SK-N-SH treated with all-trans-retinoic acid at 6 μM for 48 hours (cell line): ENCODE measurements at regions not wholly inside any gene's neighbourhood (a gene's known extent, or its start where the extent isn't known, plus 50 kb on each side); places are given as distances from the start of the nearest gene placed in this dataset.

Source experiments
- ATAC-seq: fragments of 200-7000 bp; cut with Tn5 transposase; 3 replicates; pipeline ENCODE4 v1.9.1; 2020; ENCODE audit warnings: mild to moderate bottlenecking, moderate library complexity
- ARNTL ChIP-seq: fragments of 450-650 bp; formaldehyde crosslinking; IDR thresholded peaks from 2 replicates; pipeline ENCODE4 v1.5.0; 2020; ENCODE audit warnings: low read depth, mild to moderate bottlenecking, moderate library complexity, borderline replicate concordance
- BACH2 ChIP-seq: fragments of 250-450 bp; sonication (Bioruptor Pico); IDR thresholded peaks from 2 replicates; pipeline ENCODE4 v1.9.0; 2021; ENCODE audit warnings: mild to moderate bottlenecking, borderline replicate concordance
- CREB5 ChIP-seq: fragments of 250-450 bp; sonication (Bioruptor Pico); IDR thresholded peaks from 2 replicates; pipeline ENCODE4 v1.5.1; 2020; ENCODE audit warnings: low read depth, mild to moderate bottlenecking, moderate library complexity
- CSDC2 ChIP-seq: fragments of 250-450 bp; sonication (Bioruptor Pico); IDR thresholded peaks from 2 replicates; pipeline ENCODE4 v1.5.0; 2020; ENCODE audit warnings: mild to moderate bottlenecking, moderate library complexity
- ESRRG ChIP-seq: fragments of 250-450 bp; sonication (Bioruptor Pico); IDR thresholded peaks from 2 replicates; pipeline ENCODE4 v1.6.1; 2021; ENCODE audit warnings: mild to moderate bottlenecking
- ISL1 ChIP-seq: fragments of 250-450 bp; sonication (Bioruptor Pico); IDR thresholded peaks from 2 replicates; pipeline ENCODE4 v2.1.2; 2022; ENCODE audit warnings: mild to moderate bottlenecking, moderate library complexity
- OSR1 ChIP-seq: fragments of 250-450 bp; sonication (Bioruptor Pico); IDR thresholded peaks from 2 replicates; pipeline ENCODE4 v1.8.0; 2022; ENCODE audit warnings: moderate library complexity, mild to moderate bottlenecking, inconsistent platforms
- PPARA ChIP-seq: fragments of 250-450 bp; sonication (Bioruptor Pico); IDR thresholded peaks from 2 replicates; pipeline ENCODE4 v1.5.0; 2020; ENCODE audit warnings: mild to moderate bottlenecking, borderline replicate concordance
- RARB ChIP-seq: fragments of 250-450 bp; sonication (Bioruptor Pico); IDR thresholded peaks from 2 replicates; pipeline ENCODE4 v1.8.0; 2021; ENCODE audit warnings: mild to moderate bottlenecking, moderate library complexity
- SNAI2 ChIP-seq: fragments of 250-450 bp; sonication (Bioruptor Pico); IDR thresholded peaks from 2 replicates; pipeline ENCODE4 v1.5.0; 2020; ENCODE audit warnings: mild to moderate bottlenecking, moderate library complexity
- TOX ChIP-seq: fragments of 250-450 bp; sonication (Bioruptor Pico); IDR thresholded peaks from 2 replicates; pipeline ENCODE4 v1.8.0; 2021; ENCODE audit warnings: mild to moderate bottlenecking, moderate library complexity, borderline replicate concordance
- ZC3H10 ChIP-seq: fragments of 250-450 bp; sonication (Bioruptor Pico); IDR thresholded peaks from 2 replicates; pipeline ENCODE4 v1.5.1; 2021; ENCODE audit warnings: mild to moderate bottlenecking, moderate library complexity
- ZFP3 ChIP-seq: fragments of 250-450 bp; sonication (Bioruptor Pico); IDR thresholded peaks from 2 replicates; pipeline ENCODE4 v1.5.0; 2020; ENCODE audit warnings: mild to moderate bottlenecking, moderate library complexity
- ZNF565 ChIP-seq: fragments of 450-650 bp; formaldehyde crosslinking; conservative IDR thresholded peaks from 2 replicates; pipeline ENCODE4 v1.5.0; 2020; ENCODE audit warnings: low read depth, mild to moderate bottlenecking, moderate library complexity
- ZNF70 ChIP-seq: fragments of 450-650 bp; formaldehyde crosslinking; IDR thresholded peaks from 2 replicates; pipeline ENCODE4 v1.5.0; 2020; ENCODE audit warnings: mild to moderate bottlenecking, moderate library complexity
- ZNF8 ChIP-seq: fragments of 450-650 bp; formaldehyde crosslinking; IDR thresholded peaks from 2 replicates; pipeline ENCODE4 v1.5.0; 2020; ENCODE audit warnings: mild to moderate bottlenecking, moderate library complexity
- TF ChIP-seq, protein P1 (sequence below): fragments of 250-450 bp; sonication (Bioruptor Pico); IDR thresholded peaks from 2 replicates; pipeline ENCODE4 v1.5.0; 2020; ENCODE audit warnings: mild to moderate bottlenecking, moderate library complexity
- TF ChIP-seq, protein P2 (sequence below): fragments of 250-450 bp; sonication (Bioruptor Pico); IDR thresholded peaks from 2 replicates; pipeline ENCODE4 v1.8.0; 2020; ENCODE audit warnings: mild to moderate bottlenecking, moderate library complexity, borderline replicate concordance

DNA sequence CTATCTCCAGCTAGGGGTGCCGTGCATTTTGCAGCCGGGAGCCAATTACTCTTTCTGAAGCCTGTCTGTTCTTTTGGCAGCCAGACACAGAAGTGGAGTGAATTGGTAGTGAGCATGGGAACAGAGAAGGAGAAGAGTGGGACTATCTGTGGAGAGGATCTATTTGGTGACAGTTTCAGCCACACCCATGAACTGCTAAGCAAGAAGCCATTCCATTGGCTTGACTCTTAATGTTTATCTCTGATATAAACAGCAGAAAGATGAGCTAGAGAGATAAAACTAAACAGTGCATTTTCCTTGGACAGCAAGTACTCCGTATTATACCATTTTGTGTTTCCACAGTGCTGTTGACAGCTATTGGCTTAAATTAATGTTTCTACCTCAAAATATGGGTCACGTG, 259.6 kb upstream of the THUMPD2 start:
- no peak for ATAC-seq

GRCh38 chr2:40037303-40037702, 258.2 kb upstream of the THUMPD2 start:
- no peak for ATAC-seq
- no peak for TF ChIP-seq RARB (CRISPR knock-in tag)
- no peak for TF ChIP-seq ZC3H10 (CRISPR knock-in tag)
- no peak for TF ChIP-seq ZFP3
- TF ChIP-seq OSR1 (CRISPR knock-in tag): no peak
- TF ChIP-seq ISL1 (CRISPR knock-in tag): no peak
- TF ChIP-seq, protein P1, sequence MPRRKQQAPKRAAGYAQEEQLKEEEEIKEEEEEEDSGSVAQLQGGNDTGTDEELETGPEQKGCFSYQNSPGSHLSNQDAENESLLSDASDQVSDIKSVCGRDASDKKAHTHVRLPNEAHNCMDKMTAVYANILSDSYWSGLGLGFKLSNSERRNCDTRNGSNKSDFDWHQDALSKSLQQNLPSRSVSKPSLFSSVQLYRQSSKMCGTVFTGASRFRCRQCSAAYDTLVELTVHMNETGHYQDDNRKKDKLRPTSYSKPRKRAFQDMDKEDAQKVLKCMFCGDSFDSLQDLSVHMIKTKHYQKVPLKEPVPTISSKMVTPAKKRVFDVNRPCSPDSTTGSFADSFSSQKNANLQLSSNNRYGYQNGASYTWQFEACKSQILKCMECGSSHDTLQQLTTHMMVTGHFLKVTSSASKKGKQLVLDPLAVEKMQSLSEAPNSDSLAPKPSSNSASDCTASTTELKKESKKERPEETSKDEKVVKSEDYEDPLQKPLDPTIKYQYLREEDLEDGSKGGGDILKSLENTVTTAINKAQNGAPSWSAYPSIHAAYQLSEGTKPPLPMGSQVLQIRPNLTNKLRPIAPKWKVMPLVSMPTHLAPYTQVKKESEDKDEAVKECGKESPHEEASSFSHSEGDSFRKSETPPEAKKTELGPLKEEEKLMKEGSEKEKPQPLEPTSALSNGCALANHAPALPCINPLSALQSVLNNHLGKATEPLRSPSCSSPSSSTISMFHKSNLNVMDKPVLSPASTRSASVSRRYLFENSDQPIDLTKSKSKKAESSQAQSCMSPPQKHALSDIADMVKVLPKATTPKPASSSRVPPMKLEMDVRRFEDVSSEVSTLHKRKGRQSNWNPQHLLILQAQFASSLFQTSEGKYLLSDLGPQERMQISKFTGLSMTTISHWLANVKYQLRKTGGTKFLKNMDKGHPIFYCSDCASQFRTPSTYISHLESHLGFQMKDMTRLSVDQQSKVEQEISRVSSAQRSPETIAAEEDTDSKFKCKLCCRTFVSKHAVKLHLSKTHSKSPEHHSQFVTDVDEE (CRISPR knock-in tag): no peak
- TF ChIP-seq BACH2 (CRISPR knock-in tag): no peak
- no peak for TF ChIP-seq CREB5 (CRISPR knock-in tag)
- no peak for TF ChIP-seq ARNTL (CRISPR knock-in tag)
- TF ChIP-seq CSDC2 (CRISPR knock-in tag): no peak
- no peak for TF ChIP-seq ZNF565 (CRISPR knock-in tag)
- TF ChIP-seq, all 23 proteins: peak for 0

More for the DNA sequence above, 259.6 kb upstream of the THUMPD2 start:
- no peak for TF ChIP-seq CSDC2 (CRISPR knock-in tag)
- TF ChIP-seq, protein P2, sequence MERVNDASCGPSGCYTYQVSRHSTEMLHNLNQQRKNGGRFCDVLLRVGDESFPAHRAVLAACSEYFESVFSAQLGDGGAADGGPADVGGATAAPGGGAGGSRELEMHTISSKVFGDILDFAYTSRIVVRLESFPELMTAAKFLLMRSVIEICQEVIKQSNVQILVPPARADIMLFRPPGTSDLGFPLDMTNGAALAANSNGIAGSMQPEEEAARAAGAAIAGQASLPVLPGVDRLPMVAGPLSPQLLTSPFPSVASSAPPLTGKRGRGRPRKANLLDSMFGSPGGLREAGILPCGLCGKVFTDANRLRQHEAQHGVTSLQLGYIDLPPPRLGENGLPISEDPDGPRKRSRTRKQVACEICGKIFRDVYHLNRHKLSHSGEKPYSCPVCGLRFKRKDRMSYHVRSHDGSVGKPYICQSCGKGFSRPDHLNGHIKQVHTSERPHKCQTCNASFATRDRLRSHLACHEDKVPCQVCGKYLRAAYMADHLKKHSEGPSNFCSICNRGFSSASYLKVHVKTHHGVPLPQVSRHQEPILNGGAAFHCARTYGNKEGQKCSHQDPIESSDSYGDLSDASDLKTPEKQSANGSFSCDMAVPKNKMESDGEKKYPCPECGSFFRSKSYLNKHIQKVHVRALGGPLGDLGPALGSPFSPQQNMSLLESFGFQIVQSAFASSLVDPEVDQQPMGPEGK (CRISPR knock-in tag): no peak
- TF ChIP-seq ESRRG (CRISPR knock-in tag): no peak
- TF ChIP-seq TOX (CRISPR knock-in tag): no peak
- TF ChIP-seq SNAI2 (CRISPR knock-in tag): no peak

DNA sequence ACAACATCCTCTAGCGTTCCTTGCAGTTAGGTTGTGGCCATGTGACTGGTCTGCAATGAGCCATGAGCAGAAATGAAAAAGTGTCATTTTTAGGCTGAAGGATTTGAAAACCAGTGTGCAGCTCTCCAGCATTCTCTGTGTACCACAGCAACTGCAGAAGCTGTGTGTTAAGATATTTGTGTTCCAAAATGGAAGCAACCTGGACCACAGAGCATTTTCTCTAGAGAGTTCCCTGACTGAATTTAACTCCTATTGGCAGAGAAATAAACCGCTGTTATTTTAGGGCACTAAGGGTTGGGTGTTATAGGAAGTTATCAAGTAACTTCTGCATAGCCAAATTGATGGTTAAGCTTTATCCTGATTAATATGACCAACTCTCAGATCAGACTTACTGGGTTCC, 257.2 kb upstream of the THUMPD2 start:
- TF ChIP-seq ARNTL (CRISPR knock-in tag) (no peak), RARB (CRISPR knock-in tag) (no peak), OSR1 (CRISPR knock-in tag) (no peak), PPARA (CRISPR knock-in tag) (no peak), ZNF8 (no peak), ISL1 (CRISPR knock-in tag) (no peak), ESRRG (CRISPR knock-in tag) (no peak), ZNF70 (CRISPR knock-in tag) (no peak), CREB5 (CRISPR knock-in tag) (no peak), BACH2 (CRISPR knock-in tag) (no peak), CSDC2 (CRISPR knock-in tag) (no peak), SNAI2 (CRISPR knock-in tag) (no peak), ZNF565 (CRISPR knock-in tag) (no peak)
- TF ChIP-seq, protein P2 (CRISPR knock-in tag): no peak
- TF ChIP-seq, all 23 proteins: peak for 0
- no peak for ATAC-seq

DNA sequence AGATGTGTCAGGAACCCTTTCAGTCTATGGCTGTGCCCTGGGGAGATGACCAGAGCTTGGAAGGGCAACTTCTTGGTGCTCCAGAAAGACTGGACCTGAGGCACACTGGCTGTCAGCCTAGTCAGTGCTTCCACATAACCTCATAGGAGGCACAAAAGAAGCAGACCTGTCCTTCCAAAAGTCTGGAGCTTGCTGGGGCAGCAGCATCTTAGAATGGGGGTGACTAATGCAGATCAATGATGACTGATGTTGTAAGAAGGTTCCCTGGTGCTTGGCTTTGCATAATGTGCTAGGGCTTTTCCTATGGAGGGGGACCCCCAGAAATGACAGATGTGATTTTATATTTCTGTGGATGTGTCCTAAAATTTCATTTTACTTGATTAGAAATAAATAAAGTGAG, 255.7 kb upstream of the THUMPD2 start:
- ATAC-seq: no peak
- no peak for TF ChIP-seq TOX (CRISPR knock-in tag)
